ENCODE measurements at regions not wholly inside any gene's neighbourhood (a gene's known extent, or its start where the extent isn't known, plus 50 kb on each side); places are given as distances from the start of the nearest gene placed in this dataset.

DNA sequence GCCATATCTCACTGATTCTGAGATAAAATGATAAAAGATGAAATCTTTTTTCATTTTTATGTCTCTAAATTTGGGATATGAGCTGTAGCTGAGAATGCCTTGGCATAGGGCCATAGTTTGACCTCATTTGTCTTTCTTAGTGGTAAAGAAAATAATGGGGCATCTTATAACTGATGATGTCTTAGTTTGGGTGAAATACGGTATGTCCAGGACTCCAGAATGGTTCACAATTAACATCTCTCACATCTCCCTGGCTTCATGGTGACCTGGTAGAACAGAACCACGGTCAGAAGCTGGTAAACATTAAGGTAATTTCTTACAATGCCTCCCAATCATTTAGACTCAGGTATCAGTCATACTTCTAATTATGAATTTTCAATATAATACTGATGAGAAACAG lies 250.8 kb downstream of the MAT2B start:
- ATAC-seq (no peak), DNase-seq (no peak)
- H3K27ac ChIP-seq, result no peak overlapping the region
- no peaks in the 10 kb centered on the region for H3K27me3 ChIP-seq
- in situ Hi-C loops (cut with MboI; ENCODE audit: low sequenced_read_pairs in 4 of 4), result no loop called here
- intact Hi-C loops (cut with DNase I; ENCODE audit: low total_unique reads), result no loop called here
- no peaks in the 10 kb centered on the region for H3K9me3 ChIP-seq
- no peaks in the 10 kb centered on the region for H3K4me1 ChIP-seq
- no peaks in the 10 kb centered on the region for H3K36me3 ChIP-seq
- no peak overlapping the region for H3K4me3 ChIP-seq
- no peak for TF ChIP-seq POLR2A (IDR thresholded peaks at IDR 0.05)
- TF ChIP-seq, protein P1, sequence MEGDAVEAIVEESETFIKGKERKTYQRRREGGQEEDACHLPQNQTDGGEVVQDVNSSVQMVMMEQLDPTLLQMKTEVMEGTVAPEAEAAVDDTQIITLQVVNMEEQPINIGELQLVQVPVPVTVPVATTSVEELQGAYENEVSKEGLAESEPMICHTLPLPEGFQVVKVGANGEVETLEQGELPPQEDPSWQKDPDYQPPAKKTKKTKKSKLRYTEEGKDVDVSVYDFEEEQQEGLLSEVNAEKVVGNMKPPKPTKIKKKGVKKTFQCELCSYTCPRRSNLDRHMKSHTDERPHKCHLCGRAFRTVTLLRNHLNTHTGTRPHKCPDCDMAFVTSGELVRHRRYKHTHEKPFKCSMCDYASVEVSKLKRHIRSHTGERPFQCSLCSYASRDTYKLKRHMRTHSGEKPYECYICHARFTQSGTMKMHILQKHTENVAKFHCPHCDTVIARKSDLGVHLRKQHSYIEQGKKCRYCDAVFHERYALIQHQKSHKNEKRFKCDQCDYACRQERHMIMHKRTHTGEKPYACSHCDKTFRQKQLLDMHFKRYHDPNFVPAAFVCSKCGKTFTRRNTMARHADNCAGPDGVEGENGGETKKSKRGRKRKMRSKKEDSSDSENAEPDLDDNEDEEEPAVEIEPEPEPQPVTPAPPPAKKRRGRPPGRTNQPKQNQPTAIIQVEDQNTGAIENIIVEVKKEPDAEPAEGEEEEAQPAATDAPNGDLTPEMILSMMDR (IDR thresholded peaks at IDR 0.05 in 4 of 5, conservative IDR thresholded peaks at IDR 0.05 in 1 of 5), result no peak

DNA sequence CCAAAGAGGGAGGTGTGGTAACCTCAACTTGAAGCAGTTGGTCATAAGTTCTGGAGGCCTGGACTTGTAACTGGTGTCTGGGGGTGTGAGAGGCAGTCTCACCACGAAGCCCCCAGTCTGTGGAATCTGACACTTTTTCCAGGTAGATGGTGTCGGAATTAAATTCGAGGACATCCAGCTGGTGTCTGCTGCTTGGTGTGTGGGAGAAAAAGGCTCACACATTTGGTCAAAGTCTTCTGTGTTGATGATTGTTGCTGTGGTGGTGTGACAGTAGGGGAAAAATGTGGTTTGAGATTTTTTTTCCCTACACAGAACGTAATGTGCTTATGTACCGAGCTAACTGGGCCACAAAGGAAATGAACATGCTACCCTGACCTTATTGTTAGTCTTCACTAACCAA lies 251.9 kb downstream of the MAT2B start:
- ATAC-seq (no peak), DNase-seq (no peak)
- Histone ChIP-seq H3K27me3 (no peaks in the 10 kb centered on the region), H3K4me3 (no peak overlapping the region), H3K4me1 (no peaks in the 10 kb centered on the region), H3K27ac (no peak overlapping the region), H3K36me3 (no peaks in the 10 kb centered on the region), H3K9me3 (no peaks in the 10 kb centered on the region)
- intact Hi-C loops (cut with DNase I; ENCODE audit: low total_unique reads) (no loop called here), in situ Hi-C loops (cut with MboI; ENCODE audit: low sequenced_read_pairs in 4 of 4) (no loop called here)
- TF ChIP-seq, protein P1 (IDR thresholded peaks at IDR 0.05 in 4 of 5, conservative IDR thresholded peaks at IDR 0.05 in 1 of 5), result no peak
- no peak for TF ChIP-seq POLR2A (IDR thresholded peaks at IDR 0.05)

DNA sequence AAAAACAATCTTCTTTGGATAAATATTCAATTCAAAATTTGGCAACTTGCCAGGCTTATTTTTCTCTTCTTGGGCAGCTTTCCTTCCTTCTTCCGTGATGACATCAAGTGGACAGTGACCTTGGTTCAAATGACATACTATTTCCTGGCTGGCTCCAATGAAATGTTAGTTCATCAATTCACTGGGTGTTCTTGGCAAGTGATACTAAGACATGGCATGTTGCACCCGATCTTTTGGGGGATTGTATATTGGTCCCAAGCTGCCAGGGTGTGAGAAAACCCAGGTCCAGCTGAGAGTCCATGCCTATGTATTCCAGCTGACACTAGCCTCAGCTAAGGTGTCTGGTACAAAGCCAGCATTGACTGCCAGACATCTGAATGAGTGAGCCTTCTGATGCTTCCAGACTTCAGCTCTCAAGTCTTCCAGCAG lies 252.9 kb downstream of the MAT2B start:
- no peak for TF ChIP-seq POLR2A (IDR thresholded peaks at IDR 0.05)
- TF ChIP-seq, protein P1 (IDR thresholded peaks at IDR 0.05 in 4 of 5, conservative IDR thresholded peaks at IDR 0.05 in 1 of 5), result no peak
- H3K27me3 ChIP-seq, result no peaks in the 10 kb centered on the region
- intact Hi-C loops (cut with DNase I; ENCODE audit: low total_unique reads), result no loop called here
- in situ Hi-C loops (cut with MboI; ENCODE audit: low sequenced_read_pairs in 4 of 4), result no loop called here
- H3K4me1 ChIP-seq, result no peaks in the 10 kb centered on the region
- DNase-seq (no peak), ATAC-seq (no peak)
- no peaks in the 10 kb centered on the region for H3K36me3 ChIP-seq
- no peaks in the 10 kb centered on the region for H3K9me3 ChIP-seq
- H3K27ac ChIP-seq, result no peak overlapping the region
- H3K4me3 ChIP-seq, result no peak overlapping the region

DNA sequence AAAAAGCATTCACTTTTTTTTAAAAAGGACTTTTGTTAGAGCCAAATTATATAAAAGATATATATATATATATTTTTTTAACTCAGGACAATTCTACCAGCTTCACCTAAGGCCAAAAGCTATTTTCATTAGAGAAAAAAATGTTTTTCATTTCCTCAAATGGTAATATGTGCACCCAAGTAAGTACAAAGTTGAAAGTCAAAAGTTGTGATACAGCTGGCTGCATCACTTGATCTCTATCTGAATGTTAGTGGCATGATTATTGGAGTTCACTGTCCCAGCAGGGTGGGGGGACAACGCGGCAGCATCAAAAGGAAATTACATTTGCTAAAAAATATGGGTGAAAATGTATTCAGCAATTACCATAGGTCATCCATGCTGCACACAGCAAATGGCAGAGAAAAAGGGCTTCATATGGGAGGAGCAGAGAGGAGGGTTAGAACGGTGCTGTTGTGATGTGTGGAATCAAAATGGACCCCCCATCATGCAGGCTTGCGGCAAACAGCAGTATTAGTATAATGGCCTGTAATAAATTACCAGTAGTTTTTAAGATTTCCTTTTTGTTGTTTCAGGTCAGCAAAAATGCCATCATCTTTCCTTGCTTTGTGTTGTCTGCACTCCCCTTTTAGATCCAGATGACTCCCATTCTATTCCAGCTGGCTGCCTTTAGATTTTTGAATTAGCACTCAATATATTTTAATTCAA lies 253.7 kb downstream of the MAT2B start:
- intact Hi-C loops (cut with DNase I; ENCODE audit: low total_unique reads), result no loop called here
- Histone ChIP-seq H3K27me3 (no peaks in the 10 kb centered on the region), H3K36me3 (no peaks in the 10 kb centered on the region), H3K27ac (no peak overlapping the region), H3K9me3 (no peaks in the 10 kb centered on the region), H3K4me3 (no peak overlapping the region), H3K4me1 (no peaks in the 10 kb centered on the region)
- DNase-seq (no peak), ATAC-seq (no peak)
- TF ChIP-seq, protein P1 (IDR thresholded peaks at IDR 0.05 in 4 of 5, conservative IDR thresholded peaks at IDR 0.05 in 1 of 5), result no peak
- TF ChIP-seq POLR2A (IDR thresholded peaks at IDR 0.05), result no peak
- in situ Hi-C loops (cut with MboI; ENCODE audit: low sequenced_read_pairs in 4 of 4), result no loop called here

DNA sequence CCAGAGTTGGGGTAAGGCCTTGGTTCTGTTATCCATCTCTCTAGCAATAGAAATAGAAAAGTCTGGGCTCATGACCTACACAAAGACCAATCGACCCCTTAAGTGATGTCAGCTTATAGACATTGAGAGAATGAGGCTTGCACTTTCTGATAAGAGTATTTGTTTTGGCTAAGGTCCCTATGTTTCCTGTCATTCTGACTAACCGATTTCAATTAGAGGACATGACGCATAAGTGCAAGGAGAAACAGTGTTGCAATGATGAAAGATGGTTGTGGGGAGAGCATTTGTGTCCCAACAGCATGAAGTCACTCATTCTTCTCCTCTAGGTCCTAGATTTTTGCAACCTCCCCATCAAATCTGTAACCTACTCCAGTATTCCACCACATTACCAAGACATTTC lies 255.1 kb downstream of the MAT2B start:
- DNase-seq, result no peak
- in situ Hi-C loops (cut with MboI; ENCODE audit: low sequenced_read_pairs in 4 of 4) (no loop called here), intact Hi-C loops (cut with DNase I; ENCODE audit: low total_unique reads) (no loop called here)
- H3K4me3 ChIP-seq, result no peak overlapping the region
- no peaks in the 10 kb centered on the region for H3K4me1 ChIP-seq
- no peak for TF ChIP-seq POLR2A (IDR thresholded peaks at IDR 0.05)
- TF ChIP-seq, protein P1 (IDR thresholded peaks at IDR 0.05 in 4 of 5, conservative IDR thresholded peaks at IDR 0.05 in 1 of 5), result no peak
- H3K27me3 ChIP-seq, result no peaks in the 10 kb centered on the region
- no peak for ATAC-seq
- no peaks in the 10 kb centered on the region for H3K36me3 ChIP-seq
- H3K27ac ChIP-seq, result no peak overlapping the region
- H3K9me3 ChIP-seq, result no peaks in the 10 kb centered on the region

Data from gastrocnemius medialis (tissue), 4 donors.